ENCODE measurements at regions not wholly inside any gene's neighbourhood (a gene's known extent, or its start where the extent isn't known, plus 50 kb on each side); places are given as distances from the start of the nearest gene placed in this dataset.

GRCh38 chr18:76689646-76690264, 132.6 kb upstream of the ZNF236 start:
- TF ChIP-seq CTCF (IDR thresholded peaks at IDR 0.05) (peak in 1 of 4 donors; percentile 14), POLR2A (IDR thresholded peaks at IDR 0.05) (no peak)

All from right lobe of liver (tissue), 4 donors.